ENCODE measurements at regions not wholly inside any gene's neighbourhood (a gene's known extent, or its start where the extent isn't known, plus 50 kb on each side); places are given as distances from the start of the nearest gene placed in this dataset.

DNA sequence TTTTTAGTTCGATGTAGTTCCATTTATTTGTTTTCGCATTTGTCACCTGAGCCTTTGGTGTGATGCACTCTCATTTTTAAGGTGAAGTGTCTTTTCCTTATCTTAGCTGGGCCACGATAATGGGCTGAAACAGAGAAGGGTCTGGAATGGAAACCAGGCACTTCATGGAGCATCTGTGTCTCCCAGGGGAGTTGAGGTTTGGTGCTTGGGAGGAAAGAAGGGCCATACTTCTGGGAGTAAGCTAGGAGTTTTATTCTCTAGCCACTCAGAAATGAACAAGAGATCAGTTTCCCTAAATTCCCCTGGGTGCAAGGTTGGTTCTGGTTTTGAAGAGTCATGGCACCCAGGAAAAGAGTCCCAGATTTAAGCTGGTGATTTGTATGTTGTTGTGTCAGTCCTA is 179.4 kb upstream of the CXCR4 start:
- Histone ChIP-seq H3K27me3 (ENCODE audit: insufficient read depth, low read length) (no peaks in the 10 kb centered on the region), H3K9me2 (ENCODE audit: low read depth, low read length) (no peaks in the 10 kb centered on the region), H3K9ac (ENCODE audit: low read length) (no peak overlapping the region), H4K20me1 (ENCODE audit: insufficient read depth, low read length) (no peaks in the 10 kb centered on the region), H3K9me3 (ENCODE audit: low read length) (no peaks in the 10 kb centered on the region), H2AFZ (ENCODE audit: low read length) (no peak overlapping the region), H3K36me3 (ENCODE audit: insufficient read depth, low read length) (no peaks in the 10 kb centered on the region), H3F3A (ENCODE audit: insufficient read depth, low read length) (no peaks in the 10 kb centered on the region), H3K4me2 (ENCODE audit: low read length) (no peak overlapping the region), H3K79me2 (ENCODE audit: insufficient read depth, low read length) (no peaks in the 10 kb centered on the region), H3K4me1 (ENCODE audit: insufficient read depth, low read length, severe bottlenecking) (no peaks in the 10 kb centered on the region), H3K4me3 (ENCODE audit: low read depth, low read length, poor library complexity, severe bottlenecking) (no peak overlapping the region), H3K27ac (ENCODE audit: low read depth, low read length, poor library complexity, severe bottlenecking) (no peak overlapping the region)
- TF ChIP-seq, protein P1, sequence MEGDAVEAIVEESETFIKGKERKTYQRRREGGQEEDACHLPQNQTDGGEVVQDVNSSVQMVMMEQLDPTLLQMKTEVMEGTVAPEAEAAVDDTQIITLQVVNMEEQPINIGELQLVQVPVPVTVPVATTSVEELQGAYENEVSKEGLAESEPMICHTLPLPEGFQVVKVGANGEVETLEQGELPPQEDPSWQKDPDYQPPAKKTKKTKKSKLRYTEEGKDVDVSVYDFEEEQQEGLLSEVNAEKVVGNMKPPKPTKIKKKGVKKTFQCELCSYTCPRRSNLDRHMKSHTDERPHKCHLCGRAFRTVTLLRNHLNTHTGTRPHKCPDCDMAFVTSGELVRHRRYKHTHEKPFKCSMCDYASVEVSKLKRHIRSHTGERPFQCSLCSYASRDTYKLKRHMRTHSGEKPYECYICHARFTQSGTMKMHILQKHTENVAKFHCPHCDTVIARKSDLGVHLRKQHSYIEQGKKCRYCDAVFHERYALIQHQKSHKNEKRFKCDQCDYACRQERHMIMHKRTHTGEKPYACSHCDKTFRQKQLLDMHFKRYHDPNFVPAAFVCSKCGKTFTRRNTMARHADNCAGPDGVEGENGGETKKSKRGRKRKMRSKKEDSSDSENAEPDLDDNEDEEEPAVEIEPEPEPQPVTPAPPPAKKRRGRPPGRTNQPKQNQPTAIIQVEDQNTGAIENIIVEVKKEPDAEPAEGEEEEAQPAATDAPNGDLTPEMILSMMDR (IDR thresholded peaks at IDR 0.05; ENCODE audit: low read length): no peak

DNA sequence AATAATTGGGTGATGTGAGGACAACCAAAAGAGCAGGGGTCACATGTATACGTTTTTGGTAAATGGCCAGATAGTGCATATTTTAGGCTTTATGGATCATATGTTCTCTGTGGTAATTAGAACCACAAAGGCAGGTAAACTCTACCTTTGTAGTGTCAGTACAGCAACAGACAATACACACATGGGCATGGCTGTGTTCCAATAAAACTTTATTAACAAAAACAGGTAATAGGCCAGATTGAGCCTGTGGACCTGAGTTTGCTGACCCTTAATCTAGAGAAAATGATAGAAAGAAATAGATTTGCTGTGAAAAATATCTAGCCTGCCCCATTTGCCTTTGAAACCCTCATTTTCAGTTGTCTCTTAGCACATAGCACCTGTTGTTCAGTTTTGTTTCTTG is 177.2 kb upstream of the CXCR4 start:
- Histone ChIP-seq H3K9me2 (ENCODE audit: low read depth, low read length) (no peaks in the 10 kb centered on the region), H3K9ac (ENCODE audit: low read length) (no peak overlapping the region), H2AFZ (ENCODE audit: low read length) (no peak overlapping the region), H3K27me3 (ENCODE audit: insufficient read depth, low read length) (no peaks in the 10 kb centered on the region), H3K4me1 (ENCODE audit: insufficient read depth, low read length, severe bottlenecking) (no peaks in the 10 kb centered on the region), H3F3A (ENCODE audit: insufficient read depth, low read length) (no peaks in the 10 kb centered on the region), H3K4me3 (ENCODE audit: low read depth, low read length, poor library complexity, severe bottlenecking) (no peak overlapping the region), H3K27ac (ENCODE audit: low read depth, low read length, poor library complexity, severe bottlenecking) (no peak overlapping the region), H4K20me1 (ENCODE audit: insufficient read depth, low read length) (no peaks in the 10 kb centered on the region), H3K9me3 (ENCODE audit: low read length) (no peaks in the 10 kb centered on the region), H3K4me2 (ENCODE audit: low read length) (no peak overlapping the region), H3K36me3 (ENCODE audit: insufficient read depth, low read length) (no peaks in the 10 kb centered on the region), H3K79me2 (ENCODE audit: insufficient read depth, low read length) (no peaks in the 10 kb centered on the region)
- TF ChIP-seq EZH2 (IDR thresholded peaks at IDR 0.05; ENCODE audit: borderline replicate concordance, low read length): no peak
- TF ChIP-seq, protein P1 (IDR thresholded peaks at IDR 0.05; ENCODE audit: low read length): no peak

DNA sequence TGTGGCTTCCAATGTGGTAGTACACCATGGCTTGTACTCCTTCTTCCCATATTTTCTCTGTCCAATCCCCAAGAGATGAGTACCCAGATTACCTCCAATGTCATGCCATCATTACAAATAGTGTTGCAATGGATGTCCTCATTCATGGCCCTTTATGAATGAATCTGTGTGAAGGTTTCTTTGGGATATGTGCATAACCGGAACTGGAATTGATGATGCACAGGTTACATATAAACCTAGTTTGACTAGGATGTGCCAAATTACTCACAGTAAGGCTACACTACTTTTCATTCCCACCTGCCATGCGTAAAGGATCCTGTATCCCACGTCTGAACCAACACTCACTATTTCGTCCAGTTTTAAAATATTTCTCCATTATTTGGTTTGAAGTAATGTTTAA is 173.9 kb upstream of the CXCR4 start:
- no peaks in the 10 kb centered on the region for H3K9me2 ChIP-seq (ENCODE audit: low read depth, low read length)
- H3K4me2 ChIP-seq (ENCODE audit: low read length): no peak overlapping the region
- H3K4me3 ChIP-seq (ENCODE audit: low read depth, low read length, poor library complexity, severe bottlenecking): no peak overlapping the region
- no peaks in the 10 kb centered on the region for H4K20me1 ChIP-seq (ENCODE audit: insufficient read depth, low read length)
- H3K27me3 ChIP-seq (ENCODE audit: insufficient read depth, low read length): no peaks in the 10 kb centered on the region
- H3K79me2 ChIP-seq (ENCODE audit: insufficient read depth, low read length): no peaks in the 10 kb centered on the region
- peaks cover 8% of the 10 kb centered on the region for H3K4me1 ChIP-seq (ENCODE audit: insufficient read depth, low read length, severe bottlenecking)
- TF ChIP-seq EZH2 (IDR thresholded peaks at IDR 0.05; ENCODE audit: borderline replicate concordance, low read length): no peak
- TF ChIP-seq, protein P1 (IDR thresholded peaks at IDR 0.05; ENCODE audit: low read length): no peak
- H3K9ac ChIP-seq (ENCODE audit: low read length): no peak overlapping the region
- H3K27ac ChIP-seq (ENCODE audit: low read depth, low read length, poor library complexity, severe bottlenecking): no peak overlapping the region
- no peaks in the 10 kb centered on the region for H3K9me3 ChIP-seq (ENCODE audit: low read length)
- no peaks in the 10 kb centered on the region for H3F3A ChIP-seq (ENCODE audit: insufficient read depth, low read length)
- H3K36me3 ChIP-seq (ENCODE audit: insufficient read depth, low read length): no peaks in the 10 kb centered on the region
- H2AFZ ChIP-seq (ENCODE audit: low read length): no peak overlapping the region
